HepG2 (cell line): ENCODE measurements at regions not wholly inside any gene's neighbourhood (a gene's known extent, or its start where the extent isn't known, plus 50 kb on each side); places are given as distances from the start of the nearest gene placed in this dataset.

ENCODE experiments used
- ATAC-seq: fragments of 200-7000 bp; cut with Tn5 transposase; 3 replicates; pipeline ENCODE4 v1.9.1; 2020; ENCODE audit warnings: mild to moderate bottlenecking, moderate library complexity
- BruUV-seq: library from RNA; stranded (reverse); fragments of 400-500 nt; replicated peaks from 2 replicates; lab custom pipeline; 2021; lab: Mats Ljungman, UMichigan
- CTCF ChIA-PET: fragments of 300-600 bp; formaldehyde crosslinking; extraction: SDS; loops from one replicate; lab custom pipeline; 2021; ENCODE audit warnings: low total read pairs, inconsistent platforms, low intra/inter-chr PET ratio; lab: Yijun Ruan, JAX
- POLR2A ChIA-PET: fragments of 350-600 bp; sonication (Branson Sonifier 250); formaldehyde crosslinking; loops from one replicate; lab custom pipeline; 2020; ENCODE audit warnings: antibody characterized with exemption, inconsistent platforms; lab: Yijun Ruan, JAX
- DNase-seq: peaks from one replicate; pipeline ENCODE4 v3.0.0-alpha.2; 2015; ENCODE audit warnings: low spot score
- FAIRE-seq: peaks from 3 replicates; lab custom pipeline; 2011; peaks lifted over from hg19 to GRCh38; lab: Jason Lieb, UNC
- H2AFZ ChIP-seq: one replicate; pipeline ENCODE4 v1.6.1; 2011; ENCODE audit warnings: low read length, inconsistent platforms
- H3K27ac ChIP-seq: fragments of 300-600 bp; 3 replicates; pipeline ENCODE4 v1.8.0; 2011; ENCODE audit warnings: mixed run types, mild to moderate bottlenecking, mixed read lengths, low read length, inconsistent platforms; ENCODE audit not compliant: insufficient read depth; ENCODE audit errors: extremely low read length
- H3K27me3 ChIP-seq, 2 experiments: fragments of 200-600 bp in 1 of 2; 2 replicates in 1 of 2; 3 replicates in 1 of 2; pipeline versions ENCODE4 v1.6.0 to v1.8.0; 2011; ENCODE audit warnings: low read length in 2 of 2, mild to moderate bottlenecking in 2 of 2, moderate library complexity in 2 of 2, inconsistent platforms in 1 of 2; ENCODE audit not compliant: insufficient read depth in 2 of 2, control insufficient read depth in 1 of 2
- H3K36me3 ChIP-seq, 2 experiments: fragments of 200-600 bp in 1 of 2; replicated peaks in 1 of 2; 2 replicates in 1 of 2; 3 replicates in 1 of 2; pipeline versions ENCODE4 v1.5.1 to v1.8.0; 2011; ENCODE audit warnings: low read length in 2 of 2, inconsistent platforms in 1 of 2; ENCODE audit not compliant: insufficient read depth in 2 of 2, control insufficient read depth in 1 of 2
- H3K4me1 ChIP-seq: 2 replicates; pipeline ENCODE4 v1.5.1; 2012; ENCODE audit warnings: low read length, inconsistent platforms; ENCODE audit not compliant: insufficient read depth
- H3K4me2 ChIP-seq: 2 replicates; pipeline ENCODE4 v1.6.0; 2011; ENCODE audit warnings: low read depth, low read length, inconsistent platforms
- H3K4me3 ChIP-seq, 3 experiments: fragments of 200-600 bp in 1 of 3; sonication (generic), shearing (Covaris generic) in 1 of 3; replicated peaks in 1 of 3; 2 replicates each; pipeline ENCODE4 v1.5.1; 2011 to 2016; ENCODE audit warnings: low read length in 3 of 3, inconsistent platforms in 2 of 3, low read depth in 2 of 3, mild to moderate bottlenecking in 2 of 3, control low read depth in 1 of 3, mixed read lengths in 1 of 3; ENCODE audit not compliant: insufficient read depth in 1 of 3
- H3K79me2 ChIP-seq: one replicate; pipeline ENCODE4 v1.6.1; 2011; ENCODE audit warnings: low read length, inconsistent platforms; ENCODE audit not compliant: insufficient read depth
- H3K9ac ChIP-seq: 2 replicates; pipeline ENCODE4 v1.6.0; 2011; ENCODE audit warnings: mild to moderate bottlenecking, low read depth, low read length, inconsistent platforms; ENCODE audit not compliant: insufficient read depth
- H3K9me3 ChIP-seq: 2 replicates; pipeline ENCODE4 v1.5.1; 2012; ENCODE audit warnings: mild to moderate bottlenecking, low read length
- H4K20me1 ChIP-seq: 2 replicates; pipeline ENCODE4 v1.6.0; 2011; ENCODE audit warnings: inconsistent platforms, mild to moderate bottlenecking, low read length, moderate library complexity; ENCODE audit not compliant: insufficient read depth
- ISL2 ChIP-seq: sonication (generic); formaldehyde crosslinking; IDR thresholded peaks from 2 replicates; pipeline ENCODE4 v1.5.0; 2020; ENCODE audit warnings: missing genetic modification reagents
- PAXIP1 ChIP-seq: sonication (generic); formaldehyde crosslinking; conservative IDR thresholded peaks from 2 replicates; pipeline ENCODE4 v1.4.0; 2020; ENCODE audit warnings: mild to moderate bottlenecking, missing genetic modification reagents, moderate library complexity
- PBX3 ChIP-seq: sonication (generic); formaldehyde crosslinking; IDR thresholded peaks from 2 replicates; pipeline ENCODE4 v1.8.1; 2023; ENCODE audit warnings: missing genetic modification reagents, inconsistent platforms, borderline replicate concordance
- SCMH1 ChIP-seq: sonication (generic); formaldehyde crosslinking; IDR thresholded peaks from 2 replicates; pipeline ENCODE4 v1.9.0; 2021; ENCODE audit warnings: missing genetic modification reagents, mild to moderate bottlenecking, borderline replicate concordance
- ZIK1 ChIP-seq: sonication (generic); formaldehyde crosslinking; IDR thresholded peaks from 2 replicates; pipeline ENCODE4 v1.5.0; 2020; ENCODE audit warnings: mild to moderate bottlenecking, low read depth, missing genetic modification reagents, borderline replicate concordance
- ZNF263 ChIP-seq: sonication (generic); formaldehyde crosslinking; IDR thresholded peaks from 2 replicates; pipeline ENCODE4 v1.4.0; 2020; ENCODE audit warnings: missing genetic modification reagents
- ZNF337 ChIP-seq: sonication (generic); formaldehyde crosslinking; IDR thresholded peaks from 2 replicates; pipeline ENCODE4 v1.5.1; 2020; ENCODE audit warnings: missing genetic modification reagents, low read depth, mild to moderate bottlenecking, borderline replicate concordance
- ZNF468 ChIP-seq: sonication (generic); formaldehyde crosslinking; IDR thresholded peaks from 2 replicates; pipeline ENCODE4 v1.8.0; 2022; ENCODE audit warnings: mild to moderate bottlenecking, moderate library complexity, missing genetic modification reagents
- ZZZ3 ChIP-seq: sonication (generic); formaldehyde crosslinking; IDR thresholded peaks from 2 replicates; pipeline ENCODE4 v1.4.0; 2020; ENCODE audit warnings: missing genetic modification reagents, mild to moderate bottlenecking, borderline replicate concordance
- WGBS: methylation state at CpG from one replicate; pipeline ENCODE4 v1.1.6; 2017; ENCODE audit warnings: low lambda C conversion rate; 5-methylcytosine and 5-hydroxymethylcytosine counted together
- in situ Hi-C: cut with HindIII; loops from 2 replicates; pipeline ENCODE4 v1.10.0; 2017; ENCODE audit warnings: low pct_unique_long_range_greater_than_20kb; ENCODE audit not compliant: extremely low pct_ligation_motif_present
- intact Hi-C: fragments of 100-400 bp; cut with micrococcal nuclease; formaldehyde crosslinking; loops from one replicate; pipeline ENCODE4 v1.10.0; 2022; ENCODE audit not compliant: unreplicated experiment
- TF ChIP-seq, protein P1 (sequence below): sonication (generic); formaldehyde crosslinking; IDR thresholded peaks from 2 replicates; pipeline ENCODE4 v1.8.0; 2022; ENCODE audit warnings: mild to moderate bottlenecking, missing genetic modification reagents; ENCODE audit not compliant: insufficient replicate concordance
- TF ChIP-seq, protein P2 (sequence below): sonication (generic); formaldehyde crosslinking; IDR thresholded peaks from 2 replicates; pipeline ENCODE4 v1.8.0; 2022; ENCODE audit warnings: missing genetic modification reagents, mild to moderate bottlenecking, inconsistent platforms, borderline replicate concordance
- TF ChIP-seq, protein P3 (sequence below): IDR thresholded peaks from 2 replicates; pipeline ENCODE4 v1.6.1; 2016

- WGBS = 0% methylated on average over 2 of the region's 2 CpGs
- in situ Hi-C loops = loop anchor here (25.0 kb wide), 1 partner anchor 506 kb away; no protein-coding TSS in a partner anchor
- TF ChIP-seq, protein P1, sequence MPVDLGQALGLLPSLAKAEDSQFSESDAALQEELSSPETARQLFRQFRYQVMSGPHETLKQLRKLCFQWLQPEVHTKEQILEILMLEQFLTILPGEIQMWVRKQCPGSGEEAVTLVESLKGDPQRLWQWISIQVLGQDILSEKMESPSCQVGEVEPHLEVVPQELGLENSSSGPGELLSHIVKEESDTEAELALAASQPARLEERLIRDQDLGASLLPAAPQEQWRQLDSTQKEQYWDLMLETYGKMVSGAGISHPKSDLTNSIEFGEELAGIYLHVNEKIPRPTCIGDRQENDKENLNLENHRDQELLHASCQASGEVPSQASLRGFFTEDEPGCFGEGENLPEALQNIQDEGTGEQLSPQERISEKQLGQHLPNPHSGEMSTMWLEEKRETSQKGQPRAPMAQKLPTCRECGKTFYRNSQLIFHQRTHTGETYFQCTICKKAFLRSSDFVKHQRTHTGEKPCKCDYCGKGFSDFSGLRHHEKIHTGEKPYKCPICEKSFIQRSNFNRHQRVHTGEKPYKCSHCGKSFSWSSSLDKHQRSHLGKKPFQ = no peak
- TF ChIP-seq, protein P2, sequence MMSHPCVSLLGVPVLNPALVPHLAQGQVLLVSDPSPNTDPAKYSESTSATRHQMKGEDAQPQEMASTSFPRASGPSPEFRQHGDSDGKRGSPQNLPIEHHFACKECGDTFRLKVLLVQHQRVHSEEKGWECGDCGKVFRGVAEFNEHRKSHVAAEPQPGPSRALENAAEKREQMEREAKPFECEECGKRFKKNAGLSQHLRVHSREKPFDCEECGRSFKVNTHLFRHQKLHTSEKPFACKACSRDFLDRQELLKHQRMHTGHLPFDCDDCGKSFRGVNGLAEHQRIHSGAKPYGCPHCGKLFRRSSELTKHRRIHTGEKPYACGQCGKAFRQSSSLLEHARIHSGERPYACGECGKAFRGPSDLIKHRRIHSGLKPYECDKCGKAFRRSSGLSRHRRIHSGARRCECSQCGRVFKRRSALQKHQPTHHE (CRISPR knock-in tag) = no peak
- TF ChIP-seq ZIK1 (CRISPR knock-in tag) = no peak
- no peak for TF ChIP-seq PAXIP1 (CRISPR knock-in tag)
- no peak for TF ChIP-seq ISL2 (CRISPR knock-in tag)
- no peak for TF ChIP-seq SCMH1 (CRISPR knock-in tag)
- no peak for TF ChIP-seq PBX3
- no peak for TF ChIP-seq ZNF468 (CRISPR knock-in tag)
- no peak for TF ChIP-seq ZNF337 (CRISPR knock-in tag)
- TF ChIP-seq ZNF263 (CRISPR knock-in tag) = no peak
- TF ChIP-seq, protein P3, sequence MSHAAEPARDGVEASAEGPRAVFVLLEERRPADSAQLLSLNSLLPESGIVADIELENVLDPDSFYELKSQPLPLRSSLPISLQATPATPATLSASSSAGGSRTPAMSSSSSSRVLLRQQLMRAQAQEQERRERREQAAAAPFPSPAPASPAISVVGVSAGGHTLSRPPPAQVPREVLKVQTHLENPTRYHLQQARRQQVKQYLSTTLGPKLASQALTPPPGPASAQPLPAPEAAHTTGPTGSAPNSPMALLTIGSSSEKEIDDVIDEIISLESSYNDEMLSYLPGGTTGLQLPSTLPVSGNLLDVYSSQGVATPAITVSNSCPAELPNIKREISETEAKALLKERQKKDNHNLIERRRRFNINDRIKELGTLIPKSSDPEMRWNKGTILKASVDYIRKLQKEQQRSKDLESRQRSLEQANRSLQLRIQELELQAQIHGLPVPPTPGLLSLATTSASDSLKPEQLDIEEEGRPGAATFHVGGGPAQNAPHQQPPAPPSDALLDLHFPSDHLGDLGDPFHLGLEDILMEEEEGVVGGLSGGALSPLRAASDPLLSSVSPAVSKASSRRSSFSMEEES (CRISPR knock-in tag) = no peak
- TF ChIP-seq ZZZ3 (CRISPR knock-in tag) = no peak
Measured at GRCh38 chr1:66468722-66469121, 65.2 kb upstream of the SGIP1 start.

More at GRCh38 chr1:66468722-66469121, 65.2 kb upstream of the SGIP1 start:
- Histone ChIP-seq H3K79me2 (no peaks in the 10 kb centered on the region), H3K36me3 (no peaks in the 10 kb centered on the region), H3K9me3 (no peaks in the 10 kb centered on the region), H3K4me3 (no peak overlapping the region), H3K4me2 (no peak overlapping the region), H3K27ac (no peak overlapping the region), H3K4me1 (no peaks in the 10 kb centered on the region), H3K9ac (no peak overlapping the region), H4K20me1 (no peaks in the 10 kb centered on the region), H2AFZ (no peak overlapping the region), H3K27me3 (no peaks in the 10 kb centered on the region)
- intact Hi-C loops = no loop called here
- POLR2A ChIA-PET = no interaction called here
- FAIRE-seq (no peak), DNase-seq (no peak), ATAC-seq (no peak)
- no TSS peak for BruUV-seq
- CTCF ChIA-PET = no interaction called here
